HEK293 (cell line): ENCODE measurements at regions not wholly inside any gene's neighbourhood (a gene's known extent, or its start where the extent isn't known, plus 50 kb on each side); places are given as distances from the start of the nearest gene placed in this dataset.

Source experiments
- CTCF ChIA-PET: fragments of 350-600 bp; formaldehyde crosslinking; extraction: SDS; loops from one replicate; lab custom pipeline; 2021; ENCODE audit warnings: antibody characterized with exemption; lab: Yijun Ruan, JAX
- POLR2A ChIA-PET: fragments of 300-600 bp; formaldehyde crosslinking; extraction: SDS; loops from one replicate; lab custom pipeline; 2020; ENCODE audit warnings: antibody characterized with exemption, inconsistent platforms; lab: Yijun Ruan, JAX
- H3K27ac ChIP-seq: fragments of 200-500 bp; sonication (Bioruptor generic); 2 replicates; pipeline ENCODE4 v1.5.1; 2014; ENCODE audit warnings: low read depth, low read length, control low read depth, inconsistent platforms; ENCODE audit errors: extremely low read depth
- H3K36me3 ChIP-seq, 2 experiments: fragments of 200-500 bp in 1 of 2; sonication (Bioruptor generic) in 1 of 2; 1 replicate in 1 of 2; 2 replicates in 1 of 2; pipeline ENCODE4 v1.5.1; 2014 to 2017; ENCODE audit warnings: inconsistent platforms in 2 of 2, low read length in 2 of 2; ENCODE audit not compliant: control insufficient read depth in 2 of 2, insufficient read depth in 1 of 2
- H3K4me1 ChIP-seq: fragments of 200-500 bp; sonication (Bioruptor generic); 2 replicates; pipeline ENCODE4 v1.5.1; 2014; ENCODE audit warnings: mild to moderate bottlenecking, low read length, inconsistent platforms; ENCODE audit not compliant: control insufficient read depth, insufficient read depth
- H3K4me3 ChIP-seq: 2 replicates; pipeline ENCODE4 v1.5.1; 2011; ENCODE audit warnings: low read depth, mild to moderate bottlenecking, control low read depth, low read length, moderate library complexity
- H3K9me3 ChIP-seq: fragments of 200-500 bp; sonication (Bioruptor generic); 2 replicates; pipeline ENCODE4 v1.5.1; 2014; ENCODE audit warnings: low read depth, low read length, inconsistent platforms; ENCODE audit not compliant: control insufficient read depth, insufficient read depth
- FEZF1 ChIP-seq: fragments of 450-650 bp; formaldehyde crosslinking; IDR thresholded peaks from 2 replicates; pipeline ENCODE4 v1.5.1; 2016; ENCODE audit warnings: missing biosample characterization, missing genetic modification characterization
- GFI1B ChIP-seq: fragments of 450-650 bp; formaldehyde crosslinking; IDR thresholded peaks from 2 replicates; pipeline ENCODE4 v1.5.1; 2016; ENCODE audit warnings: missing biosample characterization, missing genetic modification characterization
- INSM2 ChIP-seq: fragments of 450-650 bp; formaldehyde crosslinking; IDR thresholded peaks from 2 replicates; pipeline ENCODE4 v1.5.1; 2016; ENCODE audit warnings: missing biosample characterization, missing genetic modification characterization
- KLF7 ChIP-seq: fragments of 450-650 bp; formaldehyde crosslinking; IDR thresholded peaks from 2 replicates; pipeline ENCODE4 v1.5.1; 2016; ENCODE audit warnings: missing biosample characterization, missing genetic modification characterization, borderline replicate concordance
- OVOL3 ChIP-seq: fragments of 450-650 bp; formaldehyde crosslinking; IDR thresholded peaks from 2 replicates; pipeline ENCODE4 v1.5.1; 2016; ENCODE audit warnings: missing biosample characterization, missing genetic modification characterization
- SCRT1 ChIP-seq: fragments of 450-650 bp; formaldehyde crosslinking; IDR thresholded peaks from 2 replicates; pipeline ENCODE4 v1.5.1; 2016; ENCODE audit warnings: missing biosample characterization, missing genetic modification characterization, borderline replicate concordance
- TCF7L2 ChIP-seq: IDR thresholded peaks from 2 replicates; pipeline ENCODE4 v1.6.1; 2011; ENCODE audit warnings: low read depth, mild to moderate bottlenecking, inconsistent platforms, low read length, moderate library complexity, borderline replicate concordance
- ZBTB10 ChIP-seq: fragments of 450-650 bp; formaldehyde crosslinking; IDR thresholded peaks from 2 replicates; pipeline ENCODE4 v1.5.1; 2016; ENCODE audit warnings: missing biosample characterization, missing genetic modification characterization
- ZBTB6 ChIP-seq: fragments of 450-650 bp; formaldehyde crosslinking; IDR thresholded peaks from 2 replicates; pipeline ENCODE4 v1.5.1; 2017; ENCODE audit warnings: missing biosample characterization, missing genetic modification characterization
- ZBTB8A ChIP-seq: fragments of 450-650 bp; formaldehyde crosslinking; IDR thresholded peaks from 2 replicates; pipeline ENCODE4 v1.5.1; 2016; ENCODE audit warnings: missing biosample characterization, missing genetic modification characterization
- ZNF112 ChIP-seq: fragments of 450-650 bp; formaldehyde crosslinking; IDR thresholded peaks from 2 replicates; pipeline ENCODE4 v1.5.0; 2017; ENCODE audit warnings: missing biosample characterization, missing genetic modification characterization
- ZNF2 ChIP-seq: fragments of 450-650 bp; formaldehyde crosslinking; IDR thresholded peaks from 2 replicates; pipeline ENCODE4 v1.5.1; 2016; ENCODE audit warnings: missing biosample characterization, missing genetic modification characterization
- ZNF223 ChIP-seq: fragments of 450-650 bp; formaldehyde crosslinking; IDR thresholded peaks from 2 replicates; pipeline ENCODE4 v1.5.1; 2016; ENCODE audit warnings: missing biosample characterization, missing genetic modification characterization
- ZNF302 ChIP-seq: fragments of 450-650 bp; formaldehyde crosslinking; IDR thresholded peaks from 2 replicates; pipeline ENCODE4 v1.5.1; 2016; ENCODE audit warnings: missing biosample characterization, missing genetic modification characterization, low read depth
- ZNF335 ChIP-seq: fragments of 450-650 bp; formaldehyde crosslinking; conservative IDR thresholded peaks from 2 replicates; pipeline ENCODE4 v1.5.1; 2016; ENCODE audit warnings: missing biosample characterization, missing genetic modification characterization
- ZNF350 ChIP-seq: fragments of 450-650 bp; formaldehyde crosslinking; IDR thresholded peaks from 2 replicates; pipeline ENCODE4 v1.5.0; 2017; ENCODE audit warnings: missing biosample characterization, mild to moderate bottlenecking, missing genetic modification characterization
- ZNF580 ChIP-seq: fragments of 450-650 bp; formaldehyde crosslinking; IDR thresholded peaks from 2 replicates; pipeline ENCODE4 v1.5.1; 2016; ENCODE audit warnings: missing biosample characterization, missing genetic modification characterization
- ZNF596 ChIP-seq: fragments of 450-650 bp; IDR thresholded peaks from 2 replicates; pipeline ENCODE4 v1.5.0; 2018; ENCODE audit warnings: missing biosample characterization, mild to moderate bottlenecking, missing genetic modification characterization, moderate library complexity
- ZNF610 ChIP-seq: fragments of 450-650 bp; formaldehyde crosslinking; IDR thresholded peaks from 2 replicates; pipeline ENCODE4 v1.5.1; 2016; ENCODE audit warnings: missing biosample characterization, missing genetic modification characterization, borderline replicate concordance
- ZNF629 ChIP-seq: fragments of 450-650 bp; formaldehyde crosslinking; IDR thresholded peaks from 2 replicates; pipeline ENCODE4 v1.5.1; 2017; ENCODE audit warnings: missing biosample characterization, missing genetic modification characterization
- ZNF670 ChIP-seq: fragments of 450-650 bp; formaldehyde crosslinking; IDR thresholded peaks from 2 replicates; pipeline ENCODE4 v1.5.1; 2016; ENCODE audit warnings: missing biosample characterization, missing genetic modification characterization, low read depth
- ZNF747 ChIP-seq: fragments of 450-650 bp; formaldehyde crosslinking; IDR thresholded peaks from 2 replicates; pipeline ENCODE4 v1.5.1; 2016; ENCODE audit warnings: missing biosample characterization, missing genetic modification characterization
- ZSCAN4 ChIP-seq: fragments of 450-650 bp; formaldehyde crosslinking; IDR thresholded peaks from 2 replicates; pipeline ENCODE4 v1.5.1; 2017; ENCODE audit warnings: missing biosample characterization, missing genetic modification characterization
- ZXDB ChIP-seq: fragments of 450-650 bp; formaldehyde crosslinking; IDR thresholded peaks from 2 replicates; pipeline ENCODE4 v1.5.1; 2016; ENCODE audit warnings: missing biosample characterization, missing genetic modification characterization
- TF ChIP-seq, protein P1 (sequence below): fragments of 450-650 bp; formaldehyde crosslinking; IDR thresholded peaks from 2 replicates; pipeline ENCODE4 v1.5.1; 2016; ENCODE audit warnings: missing biosample characterization, missing genetic modification characterization
- TF ChIP-seq, protein P2 (sequence below): sonication (generic); formaldehyde crosslinking; IDR thresholded peaks from 2 replicates; pipeline ENCODE4 v1.8.1; 2022; ENCODE audit warnings: mild to moderate bottlenecking, moderate library complexity, missing genetic modification reagents
- TF ChIP-seq, protein P3 (sequence below): IDR thresholded peaks from 2 replicates; pipeline ENCODE4 v1.6.1; 2011; ENCODE audit warnings: mild to moderate bottlenecking, low read depth, low read length, borderline replicate concordance

GRCh38 chr15:95604634-95605036 is 725.9 kb upstream of the NR2F2 start (continued):
- TF ChIP-seq ZNF629 (tag by site-specific recombination): no peak
- TF ChIP-seq ZNF302 (tag by site-specific recombination): no peak
- no peak for TF ChIP-seq ZNF223
- TF ChIP-seq SCRT1: no peak
- no peak for TF ChIP-seq TCF7L2
- TF ChIP-seq ZSCAN4 (tag by site-specific recombination): peak; percentile 58; the same call in 1 of the 2 replicates
- TF ChIP-seq, protein P1, sequence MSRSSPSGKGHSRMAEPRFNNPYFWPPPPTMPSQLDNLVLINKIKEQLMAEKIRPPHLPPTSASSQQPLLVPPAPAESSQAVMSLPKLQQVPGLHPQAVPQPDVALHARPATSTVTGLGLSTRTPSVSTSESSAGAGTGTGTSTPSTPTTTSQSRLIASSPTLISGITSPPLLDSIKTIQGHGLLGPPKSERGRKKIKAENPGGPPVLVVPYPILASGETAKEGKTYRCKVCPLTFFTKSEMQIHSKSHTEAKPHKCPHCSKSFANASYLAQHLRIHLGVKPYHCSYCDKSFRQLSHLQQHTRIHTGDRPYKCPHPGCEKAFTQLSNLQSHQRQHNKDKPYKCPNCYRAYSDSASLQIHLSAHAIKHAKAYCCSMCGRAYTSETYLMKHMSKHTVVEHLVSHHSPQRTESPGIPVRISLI (tag by site-specific recombination): no peak
- no peak for TF ChIP-seq ZBTB6 (tag by site-specific recombination)
- no peak for TF ChIP-seq KLF7 (tag by site-specific recombination)
- no peak for TF ChIP-seq ZNF747 (tag by site-specific recombination)
- TF ChIP-seq, protein P2, sequence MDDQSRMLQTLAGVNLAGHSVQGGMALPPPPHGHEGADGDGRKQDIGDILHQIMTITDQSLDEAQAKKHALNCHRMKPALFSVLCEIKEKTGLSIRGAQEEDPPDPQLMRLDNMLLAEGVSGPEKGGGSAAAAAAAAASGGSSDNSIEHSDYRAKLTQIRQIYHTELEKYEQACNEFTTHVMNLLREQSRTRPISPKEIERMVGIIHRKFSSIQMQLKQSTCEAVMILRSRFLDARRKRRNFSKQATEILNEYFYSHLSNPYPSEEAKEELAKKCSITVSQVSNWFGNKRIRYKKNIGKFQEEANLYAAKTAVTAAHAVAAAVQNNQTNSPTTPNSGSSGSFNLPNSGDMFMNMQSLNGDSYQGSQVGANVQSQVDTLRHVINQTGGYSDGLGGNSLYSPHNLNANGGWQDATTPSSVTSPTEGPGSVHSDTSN: no peak
- TF ChIP-seq ZNF350 (tag by site-specific recombination): no peak
- TF ChIP-seq FEZF1 (tag by site-specific recombination): peak; percentile 91
- TF ChIP-seq ZBTB8A (tag by site-specific recombination): 0 out of 2 replicates have a peak, but pooled peaks have one; percentile 33
- no peak for TF ChIP-seq GFI1B (tag by site-specific recombination)
- 0 out of 2 replicates have a peak, but pooled peaks have one; percentile 19 for TF ChIP-seq ZXDB (tag by site-specific recombination)
- no peak for TF ChIP-seq ZNF610
- no peak for TF ChIP-seq INSM2 (tag by site-specific recombination)
- no peak for TF ChIP-seq ZNF112 (tag by site-specific recombination)
- peak; percentile 31; the same call in 1 of the 2 replicates for TF ChIP-seq OVOL3
- no peak for TF ChIP-seq ZNF335 (tag by site-specific recombination)
- TF ChIP-seq ZNF596 (tag by site-specific recombination): no peak
- TF ChIP-seq ZNF670 (tag by site-specific recombination): no peak
- TF ChIP-seq, all 188 proteins: peak for 14

DNA sequence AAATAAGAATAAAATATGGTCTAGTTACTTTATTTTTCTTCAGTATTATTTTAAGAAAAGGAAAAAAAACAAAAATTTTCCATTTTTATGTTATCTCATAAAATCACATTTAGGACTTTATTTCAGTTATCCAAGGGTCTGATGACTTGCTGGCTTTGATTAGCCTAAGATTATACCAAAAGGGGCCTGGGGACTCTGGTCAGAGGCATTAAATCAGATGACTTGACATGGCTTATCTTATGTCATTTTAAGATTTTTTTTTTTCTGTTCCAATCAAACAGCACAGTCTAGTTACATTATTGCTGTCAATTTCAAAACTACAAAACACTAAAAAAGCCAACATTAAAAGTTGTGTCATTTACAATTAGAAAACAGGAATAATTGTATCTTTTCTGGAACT is 725.4 kb upstream of the NR2F2 start:
- TF ChIP-seq, protein P3, sequence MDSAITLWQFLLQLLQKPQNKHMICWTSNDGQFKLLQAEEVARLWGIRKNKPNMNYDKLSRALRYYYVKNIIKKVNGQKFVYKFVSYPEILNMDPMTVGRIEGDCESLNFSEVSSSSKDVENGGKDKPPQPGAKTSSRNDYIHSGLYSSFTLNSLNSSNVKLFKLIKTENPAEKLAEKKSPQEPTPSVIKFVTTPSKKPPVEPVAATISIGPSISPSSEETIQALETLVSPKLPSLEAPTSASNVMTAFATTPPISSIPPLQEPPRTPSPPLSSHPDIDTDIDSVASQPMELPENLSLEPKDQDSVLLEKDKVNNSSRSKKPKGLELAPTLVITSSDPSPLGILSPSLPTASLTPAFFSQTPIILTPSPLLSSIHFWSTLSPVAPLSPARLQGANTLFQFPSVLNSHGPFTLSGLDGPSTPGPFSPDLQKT: no peak
- TF ChIP-seq ZNF580 (tag by site-specific recombination) (no peak), ZNF2 (tag by site-specific recombination) (no peak), ZBTB10 (tag by site-specific recombination) (no peak)
- CTCF ChIA-PET: no interaction called here
- Histone ChIP-seq H3K9me3 (no peaks in the 10 kb centered on the region), H3K36me3 (no peaks in the 10 kb centered on the region), H3K4me1 (peaks cover 8% of the 10 kb centered on the region; the same call in 1 of the 2 replicates), H3K4me3 (no peak overlapping the region), H3K27ac (no peak overlapping the region)
- POLR2A ChIA-PET: no interaction called here
